ENCODE measurements at regions not wholly inside any gene's neighbourhood (a gene's known extent, or its start where the extent isn't known, plus 50 kb on each side); places are given as distances from the start of the nearest gene placed in this dataset.

GRCh38 chr20:11752336-11752735, 165.4 kb upstream of the BTBD3 start:
- no peaks in the 10 kb centered on the region for H3K9me3 ChIP-seq (ENCODE audit: low read length)
- no peaks in the 10 kb centered on the region for H4K20me1 ChIP-seq (ENCODE audit: insufficient read depth)

GRCh38 chr20:11753155-11753554, 164.5 kb upstream of the BTBD3 start:
- Histone ChIP-seq H3K9ac (ENCODE audit: low read length) (no peak overlapping the region), H3F3A (ENCODE audit: insufficient read depth, low read length, poor library complexity, severe bottlenecking) (no peaks in the 10 kb centered on the region), H3K36me3 (ENCODE audit: insufficient read depth, low read length) (no peaks in the 10 kb centered on the region), H2AFZ (ENCODE audit: low read depth, low read length) (no peak overlapping the region), H3K9me2 (ENCODE audit: insufficient read depth, low read length) (no peaks in the 10 kb centered on the region), H4K20me1 (ENCODE audit: insufficient read depth) (no peaks in the 10 kb centered on the region), H3K4me3 (ENCODE audit: low read length) (no peak overlapping the region), H3K4me2 (ENCODE audit: low read length) (no peak overlapping the region), H3K27me3 (ENCODE audit: insufficient read depth, low read depth, low read length) (no peaks in the 10 kb centered on the region), H3K27ac (ENCODE audit: low read length) (no peak overlapping the region), H3K79me2 (replicated peaks; ENCODE audit: insufficient read depth, low read length) (no peaks in the 10 kb centered on the region), H3K9me3 (ENCODE audit: low read length) (no peaks in the 10 kb centered on the region)
- TF ChIP-seq CTCF (IDR thresholded peaks at IDR 0.05; ENCODE audit: poor library complexity, severe bottlenecking) (no peak), MXI1 (conservative IDR thresholded peaks at IDR 0.05; ENCODE audit: poor library complexity, severe bottlenecking) (no peak), TAF1 (IDR thresholded peaks at IDR 0.05; ENCODE audit: low read depth) (no peak), POLR2AphosphoS5 (IDR thresholded peaks at IDR 0.05) (no peak), EZH2 (IDR thresholded peaks at IDR 0.05; ENCODE audit: borderline replicate concordance, insufficient read depth, low read length, poor library complexity, severe bottlenecking) (no peak), REST (IDR thresholded peaks at IDR 0.05; ENCODE audit: borderline replicate concordance) (no peak), EP300 (conservative IDR thresholded peaks at IDR 0.05; ENCODE audit: poor library complexity, severe bottlenecking) (no peak)

More at GRCh38 chr20:11752336-11752735, 165.4 kb upstream of the BTBD3 start:
- Histone ChIP-seq H3K9me2 (ENCODE audit: insufficient read depth, low read length) (no peaks in the 10 kb centered on the region), H3K4me3 (ENCODE audit: low read length) (no peak overlapping the region), H3K9ac (ENCODE audit: low read length) (no peak overlapping the region), H3K27ac (ENCODE audit: low read length) (peak overlapping the region; percentile 7), H3K79me2 (replicated peaks; ENCODE audit: insufficient read depth, low read length) (no peaks in the 10 kb centered on the region), H3K4me2 (ENCODE audit: low read length) (no peak overlapping the region), H3F3A (ENCODE audit: insufficient read depth, low read length, poor library complexity, severe bottlenecking) (no peaks in the 10 kb centered on the region), H3K27me3 (ENCODE audit: insufficient read depth, low read depth, low read length) (no peaks in the 10 kb centered on the region), H3K36me3 (ENCODE audit: insufficient read depth, low read length) (no peaks in the 10 kb centered on the region), H2AFZ (ENCODE audit: low read depth, low read length) (no peak overlapping the region)
- TF ChIP-seq POLR2AphosphoS5 (IDR thresholded peaks at IDR 0.05) (no peak), TAF1 (IDR thresholded peaks at IDR 0.05; ENCODE audit: low read depth) (no peak), SMC3 (conservative IDR thresholded peaks at IDR 0.05; ENCODE audit: poor library complexity) (no peak), REST (IDR thresholded peaks at IDR 0.05; ENCODE audit: borderline replicate concordance) (no peak), MXI1 (conservative IDR thresholded peaks at IDR 0.05; ENCODE audit: poor library complexity, severe bottlenecking) (no peak), RAD21 (conservative IDR thresholded peaks at IDR 0.05) (no peak), EP300 (conservative IDR thresholded peaks at IDR 0.05; ENCODE audit: poor library complexity, severe bottlenecking) (no peak), CTCF (IDR thresholded peaks at IDR 0.05; ENCODE audit: poor library complexity, severe bottlenecking) (no peak), EZH2 (IDR thresholded peaks at IDR 0.05; ENCODE audit: borderline replicate concordance, insufficient read depth, low read length, poor library complexity, severe bottlenecking) (no peak)

Data from neural cell (in vitro differentiated cells).